Neuronal stem cell (in vitro differentiated cells): ENCODE measurements at regions not wholly inside any gene's neighbourhood (a gene's known extent, or its start where the extent isn't known, plus 50 kb on each side); places are given as distances from the start of the nearest gene placed in this dataset.

Experiments used
- DNase-seq: peaks from one replicate; pipeline ENCODE4 v3.0.0-alpha.2; 2013; ENCODE audit warnings: low spot score
- H2AFZ ChIP-seq: one replicate; pipeline ENCODE4 v1.6.1; 2013; ENCODE audit warnings: mild to moderate bottlenecking, low read length, inconsistent platforms
- H2AK5ac ChIP-seq: 2 replicates; pipeline ENCODE4 v1.6.1; 2013; ENCODE audit warnings: low read depth, mild to moderate bottlenecking, inconsistent platforms, low read length, moderate library complexity, mixed read lengths
- H2BK120ac ChIP-seq: 2 replicates; pipeline ENCODE4 v1.6.1; 2013; ENCODE audit warnings: low read depth, mild to moderate bottlenecking, inconsistent platforms, low read length, moderate library complexity, mixed read lengths
- H2BK12ac ChIP-seq: one replicate; pipeline ENCODE4 v1.6.1; 2013; ENCODE audit warnings: low read length, inconsistent platforms
- H2BK15ac ChIP-seq: 2 replicates; pipeline ENCODE4 v1.6.1; 2013; ENCODE audit warnings: mild to moderate bottlenecking, low read length, inconsistent platforms, mixed read lengths
- H2BK5ac ChIP-seq: one replicate; pipeline ENCODE4 v1.6.1; 2013; ENCODE audit warnings: inconsistent platforms, mild to moderate bottlenecking, low read length, moderate library complexity
- H3K14ac ChIP-seq: one replicate; pipeline ENCODE4 v1.6.1; 2013; ENCODE audit warnings: low read length, inconsistent platforms
- H3K18ac ChIP-seq: 2 replicates; pipeline ENCODE4 v1.6.1; 2013; ENCODE audit warnings: low read length, inconsistent platforms
- H3K23ac ChIP-seq: 2 replicates; pipeline ENCODE4 v1.6.1; 2013; ENCODE audit warnings: low read depth, mild to moderate bottlenecking, mixed read lengths, low read length, inconsistent platforms; ENCODE audit not compliant: poor library complexity
- H3K27ac ChIP-seq: replicated peaks from 3 replicates; pipeline ENCODE4 v1.5.1; 2013; ENCODE audit warnings: low read length, inconsistent platforms
- H3K27me3 ChIP-seq, 3 experiments: 2 replicates each; pipeline ENCODE4 v1.6.1; 2013; ENCODE audit warnings: low read length in 3 of 3, mild to moderate bottlenecking in 2 of 3, inconsistent platforms in 1 of 3, low read depth in 1 of 3, mixed read lengths in 1 of 3, moderate library complexity in 1 of 3; ENCODE audit not compliant: control insufficient read depth in 3 of 3, insufficient read depth in 3 of 3
- H3K36me3 ChIP-seq, 2 donors: replicated peaks in 1 of 2; 2 replicates each; pipeline ENCODE4 v1.6.1; 2013; ENCODE audit warnings: low read length in 2 of 2; ENCODE audit not compliant: control insufficient read depth in 2 of 2, insufficient read depth in 2 of 2
- H3K4ac ChIP-seq: 2 replicates; pipeline ENCODE4 v1.6.1; 2013; ENCODE audit warnings: inconsistent platforms, mild to moderate bottlenecking, low read length, moderate library complexity
- H3K4me1 ChIP-seq, 2 donors: 1 replicate in 1 of 2; 2 replicates in 1 of 2; pipeline ENCODE4 v1.6.1; 2013; ENCODE audit warnings: low read length in 2 of 2, low read depth in 1 of 2; ENCODE audit not compliant: control insufficient read depth in 2 of 2, insufficient read depth in 1 of 2
- H3K4me2 ChIP-seq: one replicate; pipeline ENCODE4 v1.6.1; 2013; ENCODE audit warnings: mild to moderate bottlenecking, low read length, inconsistent platforms; ENCODE audit not compliant: insufficient read depth, poor library complexity, severe bottlenecking
- H3K4me3 ChIP-seq, 2 donors: 2 replicates each; pipeline ENCODE4 v1.5.1; 2013; ENCODE audit warnings: low read length in 2 of 2, mild to moderate bottlenecking in 2 of 2, inconsistent platforms in 1 of 2, moderate library complexity in 1 of 2
- H3K79me1 ChIP-seq: one replicate; pipeline ENCODE4 v1.6.1; 2013; ENCODE audit warnings: low read depth, mild to moderate bottlenecking, inconsistent platforms, low read length, moderate library complexity
- H3K9ac ChIP-seq: one replicate; pipeline ENCODE4 v1.6.1; 2013; ENCODE audit warnings: mild to moderate bottlenecking, low read depth, low read length, inconsistent platforms; ENCODE audit not compliant: poor library complexity
- H3K9me3 ChIP-seq, 2 donors: replicated peaks in 1 of 2; 2 replicates each; pipeline versions ENCODE3 to v1.6.1; 2013; ENCODE audit warnings: low read length in 2 of 2, mild to moderate bottlenecking in 2 of 2, inconsistent platforms in 1 of 2, low read depth in 1 of 2, mixed read lengths in 1 of 2, moderate library complexity in 1 of 2; ENCODE audit not compliant: control insufficient read depth in 2 of 2, insufficient read depth in 1 of 2
- H4K8ac ChIP-seq: one replicate; pipeline ENCODE4 v1.6.1; 2013; ENCODE audit warnings: low read depth, mild to moderate bottlenecking, inconsistent platforms, low read length, moderate library complexity
- H4K91ac ChIP-seq: one replicate; pipeline ENCODE4 v1.6.1; 2013; ENCODE audit warnings: low read length, low read depth, mild to moderate bottlenecking, inconsistent platforms; ENCODE audit not compliant: poor library complexity
- WGBS, 2 donors: extraction: QIAGEN DNeasy Blood & Tissue Kit; methylation state at CpG; one replicate each; pipeline ENCODE4 v1.1.7; 2013; ENCODE audit warnings: missing lambda C conversion rate in 2 of 2, mixed read lengths in 1 of 2; ENCODE audit not compliant: insufficient read length in 2 of 2, insufficient replicate concordance in 1 of 2; ENCODE audit errors: extremely low coverage in 2 of 2; 5-methylcytosine and 5-hydroxymethylcytosine counted together

- no peaks in the 10 kb centered on the region for H3K36me3 ChIP-seq
- no peak overlapping the region for H3K23ac ChIP-seq
- DNase-seq, result no peak
- no peak overlapping the region for H3K4me2 ChIP-seq
- H3K9me3 ChIP-seq, result peaks cover 2 to 3% of the 10 kb centered on the region in 2 donors
- H2BK15ac ChIP-seq, result peak overlapping the region; percentile 16
- H3K4me1 ChIP-seq, result peaks cover 6 to 8% of the 10 kb centered on the region in 2 donors
- H4K91ac ChIP-seq, result no peak overlapping the region
- no peak overlapping the region for H2BK120ac ChIP-seq
- H3K4ac ChIP-seq, result no peak overlapping the region
- H3K9ac ChIP-seq, result no peak overlapping the region
- no peak overlapping the region for H2BK12ac ChIP-seq
- H3K27me3 ChIP-seq, result no peaks in the 10 kb centered on the region
- no peak overlapping the region for H2AK5ac ChIP-seq
- H3K4me3 ChIP-seq, result no peak overlapping the region
- H4K8ac ChIP-seq, result no peak overlapping the region
- H2AFZ ChIP-seq, result peak overlapping the region; percentile 7
- no peak overlapping the region for H3K14ac ChIP-seq
- H2BK5ac ChIP-seq, result no peak overlapping the region
- no peak overlapping the region for H3K18ac ChIP-seq
- no peaks in the 10 kb centered on the region for H3K79me1 ChIP-seq
- no peak overlapping the region for H3K27ac ChIP-seq
Observed at GRCh38 chr2:16120591-16121180, 180.3 kb downstream of the MYCN start.

GRCh38 chr2:16119741-16120140, 179.4 kb downstream of the MYCN start:
- H2AFZ ChIP-seq, result no peak overlapping the region
- H3K36me3 ChIP-seq, result no peaks in the 10 kb centered on the region
- peaks cover 2 to 3% of the 10 kb centered on the region in 2 donors for H3K9me3 ChIP-seq
- no peak for DNase-seq
- no peaks in the 10 kb centered on the region for H3K79me1 ChIP-seq
- H2BK120ac ChIP-seq, result no peak overlapping the region
- no peak overlapping the region for H4K8ac ChIP-seq
- H2AK5ac ChIP-seq, result no peak overlapping the region
- peaks cover 9 to 10% of the 10 kb centered on the region in 2 donors for H3K4me1 ChIP-seq
- no peak overlapping the region for H3K4me2 ChIP-seq
- H3K9ac ChIP-seq, result no peak overlapping the region
- H3K23ac ChIP-seq, result no peak overlapping the region
- H2BK15ac ChIP-seq, result no peak overlapping the region
- H3K18ac ChIP-seq, result no peak overlapping the region
- no peaks in the 10 kb centered on the region for H3K27me3 ChIP-seq
- no peak overlapping the region for H3K14ac ChIP-seq
- H2BK12ac ChIP-seq, result no peak overlapping the region
- H3K4ac ChIP-seq, result no peak overlapping the region
- H3K4me3 ChIP-seq, result no peak overlapping the region
- no peak overlapping the region for H4K91ac ChIP-seq
- H2BK5ac ChIP-seq, result no peak overlapping the region
- H3K27ac ChIP-seq, result no peak overlapping the region
- WGBS, 2 donors, result no CpG with 5 or more reads among the region's 3 CpGs

- H3K4me1 ChIP-seq, result peaks cover 13 to 16% of the 10 kb centered on the region in 2 donors
- no peak overlapping the region for H2AFZ ChIP-seq
- H3K14ac ChIP-seq, result no peak overlapping the region
- no peak for DNase-seq
- no peaks in the 10 kb centered on the region for H3K36me3 ChIP-seq
- no peaks in the 10 kb centered on the region for H3K27me3 ChIP-seq
- no peak overlapping the region for H2AK5ac ChIP-seq
- H3K79me1 ChIP-seq, result no peaks in the 10 kb centered on the region
- H3K4me2 ChIP-seq, result no peak overlapping the region
- H3K18ac ChIP-seq, result no peak overlapping the region
- no peak overlapping the region for H3K4ac ChIP-seq
- H3K27ac ChIP-seq, result no peak overlapping the region
- H2BK120ac ChIP-seq, result no peak overlapping the region
- no CpG with 5 or more reads among the region's 5 CpGs for WGBS, 2 donors
- H4K8ac ChIP-seq, result no peak overlapping the region
- H3K4me3 ChIP-seq, result no peak overlapping the region
- H3K9ac ChIP-seq, result no peak overlapping the region
- peaks cover 2 to 3% of the 10 kb centered on the region in 2 donors for H3K9me3 ChIP-seq
- H2BK5ac ChIP-seq, result no peak overlapping the region
- H4K91ac ChIP-seq, result no peak overlapping the region
- no peak overlapping the region for H2BK12ac ChIP-seq
- H2BK15ac ChIP-seq, result no peak overlapping the region
- H3K23ac ChIP-seq, result no peak overlapping the region
Observed at GRCh38 chr2:16118611-16119590, 178.6 kb downstream of the MYCN start.
